HG03378 (cell line): ENCODE measurements at regions not wholly inside any gene's neighbourhood (a gene's known extent, or its start where the extent isn't known, plus 50 kb on each side); places are given as distances from the start of the nearest gene placed in this dataset.
"Not testable (repeated sequence)": the region's sequence is repeated elsewhere in the genome, so short reads cannot be mapped to it uniquely, and the experiment has no call there.

Experiments
- ATAC-seq: cut with Tn5 transposase; IDR thresholded peaks from one replicate; pipeline ENCODE4 v1.9.1; 2021; ENCODE audit warnings: mild to moderate bottlenecking, moderate library complexity; ENCODE audit not compliant: unreplicated experiment

DNA sequence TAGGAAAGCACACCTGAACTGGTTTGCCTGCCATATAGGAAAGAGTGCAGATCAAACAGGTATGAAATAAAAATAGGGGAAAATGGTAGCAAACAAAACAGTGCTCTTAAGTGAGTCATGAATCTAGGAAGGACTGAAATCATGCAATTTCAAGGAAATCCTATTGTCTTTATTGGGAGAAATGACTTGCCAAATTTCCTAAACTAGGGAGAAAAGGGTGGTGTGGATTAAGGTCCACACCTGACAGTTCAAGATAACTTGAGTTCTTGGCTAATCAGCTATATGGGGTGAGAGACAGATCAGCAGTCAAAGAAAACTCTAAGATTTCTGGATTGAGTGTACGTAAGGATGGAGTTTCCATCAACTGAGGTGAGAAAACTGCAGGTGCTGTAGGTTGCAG is 101.1 kb downstream of the PRKAB2 start:
- ATAC-seq, result no peak

DNA sequence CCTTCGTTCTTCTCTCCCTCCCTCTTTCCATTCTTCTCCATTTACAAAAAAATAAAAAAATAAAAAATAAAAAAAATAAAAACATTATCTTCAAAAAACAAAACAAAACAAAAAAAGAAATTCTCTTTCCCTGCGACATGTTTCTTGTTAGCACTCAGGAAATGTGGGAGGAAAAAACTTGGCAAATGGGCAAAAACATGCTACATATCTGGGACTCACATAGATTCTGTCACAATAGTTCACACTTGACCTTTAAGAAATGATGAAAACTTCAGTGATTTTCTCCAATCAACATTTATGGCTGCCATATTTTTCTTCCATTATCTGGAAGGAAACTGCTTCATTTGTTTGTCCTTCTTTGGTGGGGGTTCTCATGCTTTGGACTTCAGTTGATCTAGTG is 109.3 kb downstream of the PRKAB2 start:
- no peak for ATAC-seq

DNA sequence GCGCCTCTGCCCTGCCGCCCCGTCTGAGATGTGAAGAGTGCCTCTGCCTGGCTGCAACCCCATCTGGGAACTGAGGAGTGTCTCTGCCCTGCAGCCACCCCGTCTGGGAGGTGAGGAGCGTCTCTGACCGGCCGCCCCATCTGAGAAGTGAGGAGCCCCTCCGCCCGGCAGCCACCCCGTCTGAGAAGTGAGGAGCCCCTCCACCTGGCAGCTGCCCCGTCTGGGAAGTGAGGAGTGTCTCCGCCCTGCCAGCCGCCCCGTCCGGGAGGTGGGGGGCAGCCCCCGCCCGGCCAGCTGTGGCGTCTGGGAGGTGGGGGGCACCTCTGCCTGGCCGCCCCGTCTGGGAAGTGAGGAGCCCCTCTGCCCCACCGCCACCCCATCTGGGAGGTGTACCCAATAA is 110.4 kb downstream of the PRKAB2 start:
- ATAC-seq, result not testable (repeated sequence)

DNA sequence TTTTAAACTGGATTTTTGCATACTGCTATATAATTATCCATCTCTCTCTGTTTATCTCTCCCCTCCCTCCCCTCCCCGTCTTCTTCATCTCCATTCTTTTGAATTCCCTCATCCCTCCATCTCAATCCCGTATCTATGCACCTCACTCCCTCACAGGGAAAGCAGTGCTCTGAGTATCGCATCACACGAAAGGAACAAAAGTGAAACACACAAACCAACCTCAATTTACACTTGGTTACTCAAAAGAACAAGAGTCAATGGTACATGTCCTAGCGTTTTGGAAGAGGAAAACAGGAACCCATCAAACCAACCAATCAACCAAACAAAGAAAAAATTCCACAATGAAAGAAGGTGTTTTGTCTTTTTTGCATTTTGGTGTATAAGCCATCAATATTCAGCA is 115.1 kb downstream of the NBPF12 start:
- no peak for ATAC-seq

DNA sequence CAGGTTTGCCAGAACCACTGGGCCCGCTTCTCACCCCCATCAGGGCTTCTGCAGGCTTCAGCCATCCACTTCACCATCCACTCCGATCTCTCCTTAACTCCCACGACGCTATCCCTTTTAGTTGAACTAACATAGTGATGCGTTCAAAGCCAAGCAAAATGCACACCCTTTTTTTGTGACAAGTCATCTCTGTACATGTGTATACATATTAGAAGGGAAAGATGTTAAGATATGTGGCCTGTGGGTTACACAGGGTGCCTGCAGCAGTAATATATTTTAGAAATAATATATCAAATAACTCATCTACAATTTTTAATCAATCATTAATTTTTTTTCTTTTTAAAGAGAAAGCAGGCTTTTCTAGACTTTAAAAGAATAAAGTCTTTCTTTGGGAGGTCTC is 114.6 kb downstream of the NBPF12 start:
- no peak for ATAC-seq

DNA sequence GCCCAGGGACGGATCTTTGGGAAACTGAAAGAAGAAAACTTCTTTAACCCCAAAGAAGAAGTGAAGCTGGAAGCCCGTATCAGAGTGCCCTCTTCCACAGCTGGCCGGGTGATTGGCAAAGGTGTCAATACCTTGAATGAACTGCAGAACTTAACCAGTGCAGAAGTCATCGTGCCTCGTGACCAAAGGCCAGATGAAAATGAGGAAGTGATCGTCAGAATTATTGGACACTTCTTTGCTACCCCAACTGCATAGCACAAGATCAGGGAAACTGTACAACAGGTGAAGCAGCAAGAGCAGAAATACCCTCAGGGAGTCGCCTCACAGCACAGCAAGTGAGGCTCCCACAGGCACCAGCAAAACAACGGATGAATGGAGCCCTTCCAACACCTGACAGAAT is 114.0 kb downstream of the NBPF12 start:
- no peak for ATAC-seq

DNA sequence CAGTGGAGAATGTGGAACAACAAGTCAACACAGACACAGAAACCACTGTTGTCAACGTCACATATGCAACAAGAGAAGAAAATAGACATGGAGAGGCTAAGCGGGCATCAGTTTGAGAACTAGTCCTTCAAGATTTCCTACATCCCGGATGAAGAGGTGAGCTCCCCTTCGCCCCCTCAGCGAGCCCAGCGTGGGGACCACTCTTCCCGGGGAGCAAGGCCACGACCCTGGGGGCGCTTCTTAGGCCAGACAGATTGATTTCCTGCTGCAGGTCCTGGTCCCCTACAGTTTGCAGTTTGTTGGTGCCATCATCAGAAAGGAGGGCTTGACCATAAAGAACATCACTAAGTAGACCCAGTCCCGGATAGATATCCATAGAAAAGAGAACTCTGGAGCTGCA is 113.0 kb downstream of the NBPF12 start:
- ATAC-seq, result no peak

DNA sequence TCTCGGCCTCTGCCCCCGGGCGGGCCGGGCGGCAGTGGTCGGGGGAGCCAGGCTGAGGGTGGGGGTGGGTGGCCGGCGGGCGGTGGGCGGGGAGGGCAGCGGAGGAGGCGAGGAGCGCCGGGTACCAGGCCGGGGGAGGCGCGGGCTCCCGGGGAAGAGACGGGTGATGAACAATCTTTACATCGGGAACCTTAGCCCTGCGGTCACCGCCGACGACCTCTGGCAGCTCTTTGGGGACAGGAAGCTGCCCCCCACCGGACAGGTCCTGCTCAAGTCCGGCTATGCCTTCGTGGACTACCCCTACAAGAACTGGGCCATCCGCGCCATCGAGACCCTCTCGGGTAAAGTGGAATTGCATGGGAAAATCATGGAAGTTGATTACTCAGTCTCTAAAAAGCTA is 112.5 kb downstream of the NBPF12 start:
- ATAC-seq, result no peak

DNA sequence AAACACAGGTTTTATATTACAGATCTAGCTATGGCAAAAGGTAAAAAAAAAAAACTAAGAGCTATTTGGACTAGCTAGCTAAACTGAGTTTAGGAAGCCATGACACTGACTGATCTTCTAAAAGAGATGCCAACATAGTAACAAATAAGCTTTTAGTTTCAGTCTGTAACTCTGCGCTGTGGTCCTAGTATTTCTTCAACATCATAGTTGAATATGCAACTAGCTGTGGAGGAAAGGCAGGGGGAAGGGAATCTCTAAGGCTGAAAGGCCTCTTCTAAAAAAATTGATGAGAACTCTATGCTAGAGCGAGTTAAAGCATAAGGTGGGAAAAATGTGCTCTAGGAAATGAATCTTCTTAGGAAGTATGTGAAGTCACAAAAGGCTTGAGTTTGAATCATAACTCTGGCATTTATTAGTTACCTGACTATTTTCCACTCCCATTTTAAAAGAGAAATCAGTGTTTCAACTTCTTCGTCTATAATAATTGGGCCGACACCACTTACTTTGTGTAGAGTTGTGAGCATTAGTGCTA is 108.8 kb downstream of the NBPF12 start:
- ATAC-seq, result peak; percentile 67

DNA sequence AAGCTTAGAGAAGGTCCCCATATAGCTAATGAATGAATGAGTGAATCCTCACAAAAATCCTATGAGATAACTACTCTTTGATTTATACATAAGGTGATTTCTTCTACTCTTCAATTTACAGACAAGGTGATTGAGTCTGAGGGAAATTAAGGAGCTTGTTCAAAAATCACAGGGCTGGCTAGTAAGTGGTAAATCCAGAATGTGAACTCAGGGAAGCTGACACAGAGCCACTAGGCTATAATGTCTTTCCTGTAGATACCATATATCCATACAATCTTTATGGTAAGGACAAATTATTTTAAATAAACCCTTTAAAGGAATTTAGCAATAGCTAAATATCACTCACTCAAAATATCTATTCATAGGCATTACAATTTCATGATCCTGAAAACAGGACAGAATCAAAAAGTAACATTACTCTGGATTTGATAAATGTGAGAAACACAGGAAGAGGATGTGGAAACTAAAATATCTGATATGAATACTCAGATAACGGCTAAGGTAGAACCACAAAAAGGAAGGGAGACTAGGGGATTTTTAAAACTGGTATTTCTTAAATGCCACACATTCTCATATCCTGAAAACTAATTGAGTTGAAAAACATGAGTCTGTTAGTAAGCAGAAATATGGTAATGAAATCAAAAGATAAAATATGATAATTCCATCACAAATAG is 108.2 kb downstream of the NBPF12 start:
- peak; percentile 77 for ATAC-seq
